Mesenchymal stem cell (in vitro differentiated cells and primary cell): ENCODE measurements at regions not wholly inside any gene's neighbourhood (a gene's known extent, or its start where the extent isn't known, plus 50 kb on each side); places are given as distances from the start of the nearest gene placed in this dataset.

ENCODE experiments used
- DNase-seq: peaks from one replicate; pipeline ENCODE4 v3.0.0-alpha.2; 2013
- H2AFZ ChIP-seq: one replicate; pipeline ENCODE4 v1.6.1; 2013; ENCODE audit warnings: low read depth, mild to moderate bottlenecking, control low read depth, inconsistent platforms, low read length, moderate library complexity
- H2AK5ac ChIP-seq: 2 replicates; pipeline ENCODE4 v1.6.1; 2013; ENCODE audit warnings: low read length, moderate library complexity, mild to moderate bottlenecking, inconsistent platforms; ENCODE audit not compliant: severe bottlenecking
- H2BK120ac ChIP-seq: one replicate; pipeline ENCODE4 v1.6.1; 2013; ENCODE audit warnings: low read depth, mild to moderate bottlenecking, inconsistent platforms, low read length, moderate library complexity
- H2BK12ac ChIP-seq, 2 experiments: one replicate each; pipeline ENCODE4 v1.6.1; 2013; ENCODE audit warnings: inconsistent platforms in 2 of 2, low read length in 2 of 2, mild to moderate bottlenecking in 2 of 2, moderate library complexity in 2 of 2, control low read depth in 1 of 2
- H2BK15ac ChIP-seq: one replicate; pipeline ENCODE4 v1.6.1; 2013; ENCODE audit warnings: mild to moderate bottlenecking, low read depth, inconsistent platforms; ENCODE audit not compliant: poor library complexity, severe bottlenecking
- H2BK5ac ChIP-seq: 2 replicates; pipeline ENCODE4 v1.6.1; 2013; ENCODE audit warnings: low read depth, mild to moderate bottlenecking, low read length, control low read depth, inconsistent platforms; ENCODE audit not compliant: poor library complexity, severe bottlenecking
- H3K14ac ChIP-seq, 2 experiments: one replicate each; pipeline ENCODE4 v1.6.1; 2013; ENCODE audit warnings: inconsistent platforms in 2 of 2, low read length in 2 of 2, control low read depth in 1 of 2, mild to moderate bottlenecking in 1 of 2, moderate library complexity in 1 of 2
- H3K18ac ChIP-seq, 2 experiments: one replicate each; pipeline ENCODE4 v1.6.1; 2013; ENCODE audit warnings: inconsistent platforms in 2 of 2, low read length in 2 of 2, control low read depth in 1 of 2, low read depth in 1 of 2, mild to moderate bottlenecking in 1 of 2
- H3K23ac ChIP-seq, 2 experiments: one replicate each; pipeline ENCODE4 v1.6.1; 2013; ENCODE audit warnings: inconsistent platforms in 2 of 2, low read length in 2 of 2, mild to moderate bottlenecking in 2 of 2, moderate library complexity in 2 of 2, control low read depth in 1 of 2
- H3K27ac ChIP-seq: 2 replicates; pipeline ENCODE4 v1.5.1; 2013; ENCODE audit warnings: mild to moderate bottlenecking, moderate library complexity, low read length, control low read depth, inconsistent platforms; ENCODE audit not compliant: poor library complexity, severe bottlenecking
- H3K27me3 ChIP-seq, 2 experiments: 2 replicates each; pipeline versions ENCODE4 v1.6.1 to v1.7.0; 2013; ENCODE audit warnings: low read length in 2 of 2, mild to moderate bottlenecking in 2 of 2, moderate library complexity in 2 of 2, control low read depth in 1 of 2, inconsistent platforms in 1 of 2; ENCODE audit not compliant: control insufficient read depth in 1 of 2, insufficient read depth in 1 of 2
- H3K36me3 ChIP-seq, 2 experiments: 2 replicates each; pipeline versions ENCODE4 v1.6.1 to v1.7.0; 2013; ENCODE audit warnings: low read length in 2 of 2, control low read depth in 1 of 2, inconsistent platforms in 1 of 2, low read depth in 1 of 2, mild to moderate bottlenecking in 1 of 2; ENCODE audit not compliant: insufficient read depth in 2 of 2, control insufficient read depth in 1 of 2
- H3K4ac ChIP-seq, 2 experiments: one replicate each; pipeline ENCODE4 v1.6.1; 2013; ENCODE audit warnings: inconsistent platforms in 2 of 2, low read length in 2 of 2, mild to moderate bottlenecking in 2 of 2, moderate library complexity in 2 of 2, control low read depth in 1 of 2, low read depth in 1 of 2
- H3K4me1 ChIP-seq: 2 replicates; pipeline ENCODE4 v1.6.1; 2013; ENCODE audit warnings: low read depth, low read length, control low read depth; ENCODE audit not compliant: control insufficient read depth, insufficient read depth
- H3K4me2 ChIP-seq: 2 replicates; pipeline ENCODE4 v1.6.1; 2013; ENCODE audit warnings: low read length, mild to moderate bottlenecking, inconsistent platforms; ENCODE audit not compliant: poor library complexity, severe bottlenecking
- H3K4me3 ChIP-seq, 2 experiments: 2 replicates each; pipeline versions ENCODE4 v1.5.1 to v1.7.0; 2013; ENCODE audit warnings: low read length in 2 of 2, mild to moderate bottlenecking in 2 of 2, control low read depth in 1 of 2, low read depth in 1 of 2; ENCODE audit not compliant: insufficient read depth in 1 of 2
- H3K79me1 ChIP-seq: replicated peaks from 2 replicates; pipeline ENCODE4 v1.6.1; 2013; ENCODE audit warnings: mild to moderate bottlenecking, control low read depth, low read length, inconsistent platforms; ENCODE audit not compliant: poor library complexity, severe bottlenecking
- H3K9ac ChIP-seq: 2 replicates; pipeline ENCODE4 v1.7.0; 2013; ENCODE audit warnings: mild to moderate bottlenecking, low read length, moderate library complexity
- H3K9me3 ChIP-seq: 2 replicates; pipeline ENCODE4 v1.7.0; 2013; ENCODE audit warnings: mild to moderate bottlenecking, low read length; ENCODE audit not compliant: control insufficient read depth
- H4K8ac ChIP-seq: one replicate; pipeline ENCODE4 v1.6.1; 2013; ENCODE audit warnings: inconsistent platforms, mild to moderate bottlenecking, low read length, moderate library complexity
- H4K91ac ChIP-seq: one replicate; pipeline ENCODE4 v1.6.1; 2013; ENCODE audit warnings: mild to moderate bottlenecking, low read length, inconsistent platforms
- WGBS: methylation state at CpG from one replicate; pipeline ENCODE4 v1.1.7; 2013; ENCODE audit warnings: mixed read lengths; 5-methylcytosine and 5-hydroxymethylcytosine counted together

- H3K79me1 ChIP-seq: no peaks in the 10 kb centered on the region
- H3K14ac ChIP-seq: no peak overlapping the region
- no peak overlapping the region for H2BK15ac ChIP-seq
- no peak for DNase-seq
- H3K4me2 ChIP-seq: no peak overlapping the region
- H2BK12ac ChIP-seq: no peak overlapping the region
- H4K8ac ChIP-seq: no peak overlapping the region
- no peak overlapping the region for H3K23ac ChIP-seq
- no peaks in the 10 kb centered on the region for H3K36me3 ChIP-seq
- no peak overlapping the region for H2BK120ac ChIP-seq
- H3K4ac ChIP-seq: no peak overlapping the region
- H4K91ac ChIP-seq: no peak overlapping the region
- no peak overlapping the region for H3K9ac ChIP-seq
- WGBS: 100% methylated on average over 1 of the region's 1 CpG
- no peaks in the 10 kb centered on the region for H3K27me3 ChIP-seq
- H2AFZ ChIP-seq: no peak overlapping the region
- H2BK5ac ChIP-seq: no peak overlapping the region
- no peaks in the 10 kb centered on the region for H3K4me1 ChIP-seq
- no peak overlapping the region for H3K4me3 ChIP-seq
- H3K27ac ChIP-seq: no peak overlapping the region
- no peak overlapping the region for H3K18ac ChIP-seq
- no peak overlapping the region for H2AK5ac ChIP-seq
- H3K9me3 ChIP-seq: no peaks in the 10 kb centered on the region
Measured at GRCh38 chr7:12456506-12456905, 52.8 kb upstream of the VWDE start.

GRCh38 chr7:12458520-12459131, 55.0 kb upstream of the VWDE start:
- peak; percentile 62 for DNase-seq
- no peak overlapping the region for H3K14ac ChIP-seq

GRCh38 chr7:12467837-12468236, 64.2 kb upstream of the VWDE start:
- no peak overlapping the region for H3K27ac ChIP-seq

More at GRCh38 chr7:12458520-12459131, 55.0 kb upstream of the VWDE start:
- H3K9ac ChIP-seq: no peak overlapping the region
- H2BK15ac ChIP-seq: no peak overlapping the region
- H3K9me3 ChIP-seq: no peaks in the 10 kb centered on the region
- H3K18ac ChIP-seq: no peak overlapping the region
- no peak overlapping the region for H2AFZ ChIP-seq
- H2BK120ac ChIP-seq: no peak overlapping the region
- H3K4me2 ChIP-seq: no peak overlapping the region
- no peak overlapping the region for H2BK5ac ChIP-seq
- H3K4me1 ChIP-seq: no peaks in the 10 kb centered on the region
- H3K23ac ChIP-seq: no peak overlapping the region
- H3K4ac ChIP-seq: no peak overlapping the region
- WGBS: no CpG with 5 or more reads among the region's 4 CpGs
- no peak overlapping the region for H4K91ac ChIP-seq
- H3K27me3 ChIP-seq: no peaks in the 10 kb centered on the region
- no peak overlapping the region for H4K8ac ChIP-seq
- no peak overlapping the region for H3K4me3 ChIP-seq
- no peak overlapping the region for H2AK5ac ChIP-seq
- no peak overlapping the region for H2BK12ac ChIP-seq
- no peaks in the 10 kb centered on the region for H3K79me1 ChIP-seq
- no peaks in the 10 kb centered on the region for H3K36me3 ChIP-seq
- no peak overlapping the region for H3K27ac ChIP-seq

GRCh38 chr7:12469568-12469967, 65.9 kb upstream of the VWDE start:
- Histone ChIP-seq H3K4ac (no peak overlapping the region), H2BK120ac (no peak overlapping the region)
- 93% methylated on average over 5 of the region's 5 CpGs for WGBS

More at GRCh38 chr7:12467837-12468236, 64.2 kb upstream of the VWDE start:
- WGBS: no CpG with 5 or more reads among the region's 1 CpG
- no peaks in the 10 kb centered on the region for H3K79me1 ChIP-seq
- no peaks in the 10 kb centered on the region for H3K27me3 ChIP-seq
- no peak overlapping the region for H4K91ac ChIP-seq
- peaks cover 0 to 2% of the 10 kb centered on the region in 2 experiments for H3K36me3 ChIP-seq
- no peak overlapping the region for H2AK5ac ChIP-seq
- H3K4me1 ChIP-seq: no peaks in the 10 kb centered on the region
- H3K18ac ChIP-seq: no peak overlapping the region
- no peak for DNase-seq
- no peak overlapping the region for H4K8ac ChIP-seq
- no peak overlapping the region for H3K23ac ChIP-seq
- H3K9me3 ChIP-seq: no peaks in the 10 kb centered on the region
- H3K9ac ChIP-seq: no peak overlapping the region
- no peak overlapping the region for H2BK5ac ChIP-seq
- no peak overlapping the region for H3K4me3 ChIP-seq
- no peak overlapping the region for H2BK12ac ChIP-seq
- no peak overlapping the region for H3K14ac ChIP-seq
- H2AFZ ChIP-seq: no peak overlapping the region
- no peak overlapping the region for H3K4me2 ChIP-seq
- H2BK15ac ChIP-seq: no peak overlapping the region
- H3K4ac ChIP-seq: no peak overlapping the region
- no peak overlapping the region for H2BK120ac ChIP-seq

More at GRCh38 chr7:12469568-12469967, 65.9 kb upstream of the VWDE start:
- DNase-seq: no peak
- H2BK15ac ChIP-seq: no peak overlapping the region
- no peaks in the 10 kb centered on the region for H3K79me1 ChIP-seq
- H4K8ac ChIP-seq: no peak overlapping the region
- H4K91ac ChIP-seq: no peak overlapping the region
- H3K14ac ChIP-seq: no peak overlapping the region
- H3K23ac ChIP-seq: no peak overlapping the region
- no peak overlapping the region for H3K9ac ChIP-seq
- no peak overlapping the region for H2AFZ ChIP-seq
- no peak overlapping the region for H2BK12ac ChIP-seq
- no peak overlapping the region for H3K4me2 ChIP-seq
- no peaks in the 10 kb centered on the region for H3K9me3 ChIP-seq
- H3K27me3 ChIP-seq: no peaks in the 10 kb centered on the region
- no peaks in the 10 kb centered on the region for H3K4me1 ChIP-seq
- H3K4me3 ChIP-seq: no peak overlapping the region
- no peak overlapping the region for H2BK5ac ChIP-seq
- H3K18ac ChIP-seq: no peak overlapping the region
- H3K27ac ChIP-seq: no peak overlapping the region
- H2AK5ac ChIP-seq: no peak overlapping the region
- peaks cover 0 to 2% of the 10 kb centered on the region in 2 experiments for H3K36me3 ChIP-seq
